Hematopoietic multipotent progenitor cell treated with erythropoietin and hydrocortisone succinate and interleukin-3 and kit ligand, for 4 days (in vitro differentiated cells): ENCODE measurements at regions not wholly inside any gene's neighbourhood (a gene's known extent, or its start where the extent isn't known, plus 50 kb on each side); places are given as distances from the start of the nearest gene placed in this dataset.
"Not testable (repeated sequence)": the region's sequence is repeated elsewhere in the genome, so short reads cannot be mapped to it uniquely, and the experiment has no call there.

ENCODE experiments used
- DNase-seq: peaks from one replicate; pipeline ENCODE4 v3.0.0-alpha.2; 2015

DNA sequence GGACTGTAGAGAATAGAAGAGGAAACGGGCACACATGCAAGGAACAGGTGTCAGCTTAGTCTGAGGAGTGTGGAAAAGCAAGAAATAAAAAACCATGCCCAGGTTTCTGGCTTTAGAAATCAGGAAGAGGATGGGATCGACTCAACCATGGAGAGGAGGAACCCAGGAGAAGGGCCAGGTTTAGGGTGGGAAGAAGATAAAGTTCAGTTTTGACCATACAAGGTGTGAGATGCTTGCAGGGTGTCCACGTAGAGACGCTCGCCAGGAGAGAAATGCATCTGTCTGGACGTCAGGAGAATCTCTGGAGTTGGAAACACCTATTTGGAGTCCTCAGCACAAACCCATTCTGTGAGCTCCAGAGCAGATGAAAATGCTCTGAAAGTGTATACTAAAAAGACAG lies 275.1 kb downstream of the CYRIA start:
- DNase-seq: no peak

DNA sequence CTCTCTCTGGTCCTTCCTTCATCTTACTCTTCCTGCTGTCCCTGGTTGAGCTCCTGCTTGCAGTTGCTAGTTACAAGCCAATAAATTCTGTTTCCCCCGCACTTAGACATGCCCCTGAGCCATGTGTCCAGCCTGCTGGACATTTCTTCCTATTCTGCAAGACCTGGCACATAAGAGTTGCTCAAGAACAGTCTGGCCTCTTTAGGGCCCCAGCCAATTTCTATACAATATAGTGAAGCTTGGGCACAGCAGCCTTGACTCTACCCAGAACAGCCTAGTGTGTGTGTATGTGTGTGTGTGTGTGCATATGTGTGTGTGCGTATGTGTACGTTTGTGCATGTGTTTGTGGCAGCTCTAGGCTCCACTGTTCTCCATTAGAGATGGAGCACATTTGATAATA lies 276.0 kb downstream of the CYRIA start:
- no peak for DNase-seq

DNA sequence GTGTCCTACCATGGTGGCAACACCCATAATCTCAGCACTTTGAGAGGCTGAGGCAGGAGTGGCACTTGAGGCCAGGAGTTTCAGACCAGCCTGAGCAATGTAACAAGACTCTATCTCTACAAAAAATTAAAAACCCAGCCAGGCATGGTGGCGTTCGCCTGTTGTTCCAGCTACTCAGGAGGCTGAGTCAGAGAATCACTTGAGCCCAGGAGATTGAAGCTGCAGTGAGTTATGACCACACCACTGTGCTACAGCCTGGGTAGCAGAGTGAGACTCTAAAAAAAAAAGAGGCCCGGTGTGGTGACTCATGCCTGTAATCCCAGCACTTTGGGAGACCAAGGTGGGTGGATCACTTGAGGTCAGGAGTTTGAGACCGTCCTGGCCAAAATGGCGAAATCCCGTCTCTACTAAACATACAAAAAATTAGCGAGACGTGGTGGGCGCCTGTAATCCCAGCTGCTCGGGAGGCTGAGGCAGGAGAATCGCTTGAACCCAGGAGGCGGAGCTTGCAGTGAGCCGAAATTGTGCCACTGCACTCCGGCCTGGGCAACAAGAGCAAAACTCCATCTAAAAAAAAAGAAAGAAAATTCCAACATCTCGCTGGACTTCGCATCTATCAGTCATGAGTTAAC lies 277.3 kb downstream of the CYRIA start:
- not testable (repeated sequence) for DNase-seq

DNA sequence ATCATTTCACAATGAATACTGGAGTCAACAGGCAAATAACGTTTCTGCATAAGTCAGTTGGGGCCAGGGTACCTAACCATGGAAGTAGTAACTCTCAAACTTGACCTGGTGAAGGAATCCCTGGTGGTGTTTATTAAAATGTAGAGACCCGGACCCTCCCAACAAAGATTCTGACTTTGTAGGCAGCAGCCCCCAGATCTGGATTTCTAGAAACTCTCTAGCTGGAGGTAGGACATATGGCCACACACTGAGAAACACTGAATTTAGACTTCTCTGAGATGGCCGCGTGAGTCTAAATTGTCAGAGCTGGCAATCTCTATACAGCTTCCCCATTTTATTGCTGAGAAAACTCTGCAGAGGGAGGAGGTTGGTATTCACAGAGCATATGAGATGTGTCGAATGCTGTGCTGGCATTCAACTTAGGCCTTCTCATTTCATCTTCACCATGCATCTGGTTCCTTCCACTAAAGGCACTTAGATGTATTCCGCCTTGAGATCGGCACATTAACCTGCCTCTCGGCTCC lies 278.1 kb downstream of the CYRIA start:
- DNase-seq: peak; percentile 51

DNA sequence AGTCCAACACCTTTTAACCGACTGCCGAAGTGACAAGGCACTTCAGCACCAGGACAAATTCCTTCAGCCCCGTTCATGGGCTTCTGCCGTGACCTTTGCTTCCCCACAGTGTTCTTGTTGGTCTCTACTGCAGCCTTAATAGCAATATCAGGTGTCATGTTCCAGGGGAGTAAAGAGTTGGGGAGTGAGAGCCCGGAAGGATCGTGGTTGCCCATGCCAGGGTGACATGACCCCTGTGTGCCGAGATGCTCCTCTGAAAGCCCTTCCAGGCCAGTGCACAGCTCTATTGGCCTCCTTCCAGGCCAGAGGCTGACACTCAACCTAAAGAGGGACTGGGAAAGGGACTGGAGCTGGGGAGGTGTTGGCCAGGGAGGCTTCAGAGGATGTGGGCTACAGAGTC lies 279.2 kb downstream of the CYRIA start:
- DNase-seq: no peak

GRCh38 chr2:16386031-16386430 lies 279.6 kb downstream of the CYRIA start:
- DNase-seq: no peak

GRCh38 chr2:16385341-16385740 lies 280.3 kb downstream of the CYRIA start:
- no peak for DNase-seq

- DNase-seq: no peak
These were observed 282.2 kb downstream of the CYRIA start for GRCh38 chr2:16383411-16383810.

- no peak for DNase-seq
These were observed 283.2 kb downstream of the CYRIA start for GRCh38 chr2:16382451-16382850.

DNA sequence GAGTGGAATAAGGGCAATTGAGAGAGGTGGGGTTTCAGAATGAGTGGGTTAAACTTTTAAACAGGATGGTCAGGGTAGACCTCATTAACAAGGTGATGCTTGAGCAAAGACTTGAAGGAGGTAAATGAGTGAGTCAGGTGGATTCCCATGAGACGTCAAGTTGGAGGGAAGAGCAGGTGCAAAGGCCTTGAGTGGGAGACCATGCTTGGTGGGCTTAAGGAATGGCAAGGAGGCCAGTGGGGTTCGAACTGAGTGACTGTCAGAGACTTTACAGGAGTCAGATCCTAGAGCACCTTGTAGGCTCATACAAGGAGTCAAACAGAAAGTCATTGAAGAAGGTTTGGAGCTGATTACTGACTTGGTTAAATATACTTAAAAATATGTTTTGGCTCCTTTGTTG lies 284.1 kb downstream of the CYRIA start:
- no peak for DNase-seq

DNA sequence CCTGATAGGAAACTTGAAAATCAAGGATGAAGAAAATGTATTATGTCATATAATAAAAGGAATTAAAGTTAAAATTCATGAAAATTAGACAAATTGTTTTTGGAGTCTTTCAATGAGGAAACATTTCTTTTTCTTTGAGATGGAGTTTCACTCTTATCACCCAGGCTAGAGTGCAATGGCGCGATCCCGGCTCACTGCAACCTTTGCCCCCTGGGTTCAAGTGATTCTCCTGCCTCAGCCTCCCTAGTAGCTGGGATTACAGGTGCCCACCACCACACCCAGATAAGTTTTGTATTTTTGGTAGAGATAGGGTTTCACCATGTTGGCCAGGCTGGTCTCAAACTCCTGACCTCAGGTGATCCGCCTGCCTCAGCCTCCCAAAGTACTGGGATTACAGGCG lies 285.7 kb downstream of the CYRIA start:
- not testable (repeated sequence) for DNase-seq

DNA sequence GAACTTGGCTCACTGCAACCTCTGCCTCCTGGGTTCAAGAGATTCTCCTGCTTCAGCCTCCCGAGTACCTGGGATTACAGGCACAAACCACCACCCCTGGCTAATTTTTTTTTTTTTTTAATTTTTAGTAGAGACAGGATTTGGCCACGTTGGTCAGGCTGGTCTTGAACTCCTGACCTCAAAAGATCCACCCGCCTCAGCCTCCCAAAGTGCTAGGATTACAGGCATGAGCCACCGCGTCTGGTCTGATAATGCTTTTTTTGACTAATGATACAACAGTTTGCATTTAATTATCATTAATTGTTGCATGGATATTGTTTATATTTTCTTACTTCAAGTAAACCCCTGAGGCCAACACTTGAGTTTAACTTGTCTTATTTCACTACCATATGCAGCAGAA lies 286.6 kb downstream of the CYRIA start:
- not testable (repeated sequence) for DNase-seq

DNA sequence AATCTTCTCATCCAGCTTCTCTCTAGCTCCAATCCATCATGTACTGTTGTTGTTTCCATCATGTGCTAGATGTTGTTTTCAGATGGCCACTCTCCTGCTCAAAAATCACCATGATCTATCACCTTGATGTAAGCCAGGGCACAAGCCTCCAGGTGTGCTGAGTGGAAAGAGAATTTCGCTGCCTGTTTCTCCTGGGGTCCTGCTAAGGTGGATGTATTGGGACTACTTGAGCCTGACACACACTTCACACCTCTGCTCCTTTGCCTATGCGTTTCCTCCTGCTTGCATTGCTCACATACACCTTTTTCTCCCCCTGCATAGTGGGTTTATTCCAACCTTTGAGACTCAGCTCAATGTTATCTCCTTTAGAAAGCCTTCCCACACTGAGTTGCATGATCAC lies 287.6 kb downstream of the CYRIA start:
- no peak for DNase-seq

- no peak for DNase-seq
These were observed 289.7 kb downstream of the CYRIA start for GRCh38 chr2:16375981-16376380.

GRCh38 chr2:16375351-16375750 lies 290.3 kb downstream of the CYRIA start:
- no peak for DNase-seq

DNA sequence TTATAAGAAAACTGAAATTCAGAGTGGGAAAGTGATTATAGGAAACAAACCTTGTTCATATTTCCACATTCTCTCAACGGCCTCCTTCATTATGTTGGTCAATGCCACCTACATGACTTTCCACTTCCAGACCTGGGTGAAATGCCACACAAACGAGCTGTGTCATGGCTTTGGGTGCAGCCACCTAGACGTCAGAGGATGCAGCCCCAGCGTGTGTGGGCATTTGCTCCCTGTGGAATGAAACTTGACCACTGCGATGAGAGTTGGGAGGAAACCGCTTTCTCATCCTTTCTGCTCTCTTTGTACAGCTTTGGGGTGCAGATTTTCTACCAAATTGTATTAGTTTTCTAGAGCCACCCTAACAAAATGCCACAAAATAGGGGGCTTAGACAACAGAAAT lies 291.0 kb downstream of the CYRIA start:
- no peak for DNase-seq

GRCh38 chr2:16373341-16373740 lies 292.3 kb downstream of the CYRIA start:
- no peak for DNase-seq

DNA sequence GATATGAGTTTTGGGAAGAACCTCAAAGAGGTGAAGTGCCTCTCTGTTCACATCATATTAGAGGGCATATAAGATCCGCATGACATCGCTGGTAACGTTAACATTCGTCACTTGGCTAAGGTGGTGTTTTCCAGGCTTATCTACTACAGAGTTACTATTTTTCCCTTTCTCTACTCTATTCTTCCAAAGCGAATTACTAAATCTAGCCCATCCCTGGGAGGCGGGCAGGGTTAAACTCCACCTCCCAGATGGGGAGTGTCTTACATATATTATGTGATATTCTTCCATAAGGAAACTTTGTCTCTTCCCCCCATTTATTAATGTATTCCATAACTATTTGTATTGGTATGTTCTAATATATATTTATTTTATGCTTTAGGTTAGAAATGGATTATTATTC lies 293.9 kb downstream of the CYRIA start:
- no peak for DNase-seq

DNA sequence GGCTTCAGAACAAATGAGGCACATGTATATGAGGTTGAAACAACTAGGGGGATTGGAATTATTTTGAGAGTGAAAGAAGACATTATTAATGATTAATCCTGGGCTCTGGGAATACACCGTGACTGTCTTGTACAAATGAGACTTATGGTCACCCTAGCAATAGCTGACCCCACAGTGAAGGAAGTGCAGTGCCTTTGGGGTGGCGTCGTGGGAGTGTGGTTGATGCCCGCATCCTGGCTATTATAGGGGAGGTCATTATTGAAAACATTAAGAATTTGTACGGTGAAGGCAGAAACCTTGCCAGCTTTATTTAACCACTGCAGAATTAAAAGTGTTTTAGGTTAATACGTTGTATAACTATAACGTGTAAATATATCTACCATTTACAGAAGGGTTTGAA lies 296.7 kb downstream of the CYRIA start:
- no peak for DNase-seq

- peak; percentile 38 for DNase-seq
These were observed 297.3 kb downstream of the CYRIA start for GRCh38 chr2:16368328-16368727.

GRCh38 chr2:16365366-16365765 lies 300.3 kb downstream of the CYRIA start:
- DNase-seq: no peak

DNA sequence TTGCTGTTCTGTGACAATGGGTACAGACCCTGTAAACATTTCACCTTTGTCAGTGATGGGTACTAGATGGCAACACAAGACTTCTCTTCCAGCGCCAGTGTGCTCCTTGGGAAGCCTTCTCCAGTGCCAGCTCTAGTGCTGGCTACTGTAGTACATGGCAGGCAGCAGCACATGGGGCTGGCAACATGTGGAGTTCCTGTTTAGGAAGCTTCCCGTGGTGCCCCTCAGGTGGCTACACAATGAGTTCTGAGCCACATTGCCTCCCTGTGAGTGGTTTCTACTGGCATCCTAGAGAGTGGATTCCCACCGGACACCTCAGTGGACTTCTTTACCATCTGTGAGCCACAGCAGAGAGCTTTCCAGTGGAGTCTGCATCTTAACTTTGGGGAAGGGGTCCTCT lies 302.1 kb downstream of the CYRIA start:
- DNase-seq: no peak

DNA sequence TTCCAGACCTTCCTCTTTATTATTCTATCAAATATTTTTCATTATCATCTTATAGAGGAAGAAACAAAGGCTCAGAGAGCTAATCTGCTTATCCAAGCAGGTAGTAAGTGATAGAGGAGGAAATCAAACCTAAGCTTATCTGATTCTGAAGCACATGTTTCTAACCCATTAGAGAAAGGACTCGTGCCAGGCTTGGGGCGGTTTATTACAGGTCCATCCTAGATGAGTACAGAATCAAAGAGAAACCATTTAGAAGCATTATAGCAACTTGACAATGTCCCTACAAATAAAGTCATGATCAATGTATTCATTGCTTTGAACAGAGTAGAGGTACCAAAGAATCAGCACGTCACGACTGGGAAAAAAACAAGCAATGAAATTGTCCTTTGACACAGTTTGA lies 303.0 kb downstream of the CYRIA start:
- DNase-seq: no peak

DNA sequence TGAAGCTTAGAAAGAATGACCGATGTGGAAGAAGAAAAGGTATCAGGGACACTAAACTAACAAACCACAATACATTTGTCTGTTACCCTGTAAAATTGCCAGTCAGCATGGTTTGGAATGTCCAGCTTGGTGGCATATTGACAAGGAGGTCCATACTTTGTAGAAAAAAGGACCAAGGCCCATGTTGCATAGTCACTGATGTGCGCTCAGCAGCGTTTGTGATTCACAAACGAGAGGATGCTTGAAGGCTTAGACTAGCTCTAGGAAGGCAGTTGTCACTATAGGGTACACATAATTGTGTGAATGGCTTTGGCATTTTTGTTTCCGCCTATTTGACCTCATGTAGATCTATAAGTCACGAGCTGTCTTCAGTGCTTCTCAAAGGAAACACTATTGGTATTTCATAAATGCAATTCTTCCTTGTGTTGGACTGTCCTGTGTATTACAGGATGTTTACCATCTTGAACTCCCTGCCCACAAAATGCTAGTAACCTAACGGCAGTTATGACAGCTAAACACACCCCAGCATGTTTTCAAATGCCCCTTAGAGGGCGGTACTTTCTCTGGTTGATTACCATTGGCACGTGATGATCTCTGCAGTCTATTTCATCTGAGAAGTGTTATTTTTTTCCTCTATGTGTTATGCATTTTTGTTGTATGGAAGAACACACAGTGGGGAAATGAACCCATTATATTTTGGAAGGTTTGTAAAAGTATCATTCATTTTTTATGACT lies 304.2 kb downstream of the CYRIA start:
- peak; percentile 25 for DNase-seq

- DNase-seq: no peak
These were observed 305.7 kb downstream of the CYRIA start for GRCh38 chr2:16359961-16360360.
